Astrocyte (in vitro differentiated cells and primary cell): ENCODE measurements at regions not wholly inside any gene's neighbourhood (a gene's known extent, or its start where the extent isn't known, plus 50 kb on each side); places are given as distances from the start of the nearest gene placed in this dataset.

Source experiments
- CTCF ChIP-seq: IDR thresholded peaks from 2 replicates; pipeline ENCODE4 v1.5.1; 2011; ENCODE audit warnings: low read depth, mild to moderate bottlenecking, inconsistent platforms, low read length, moderate library complexity; ENCODE audit not compliant: insufficient read depth
- EZH2 ChIP-seq: IDR thresholded peaks from 2 replicates; pipeline ENCODE4 v1.6.1; 2012; ENCODE audit warnings: mild to moderate bottlenecking, low read length, inconsistent platforms; ENCODE audit not compliant: insufficient read depth

- TF ChIP-seq CTCF (no peak), EZH2 (no peak)
These were observed 149.1 kb upstream of the WDR11 start for GRCh38 chr10:120702032-120702431.
